GM18873 (cell line): ENCODE measurements at regions not wholly inside any gene's neighbourhood (a gene's known extent, or its start where the extent isn't known, plus 50 kb on each side); places are given as distances from the start of the nearest gene placed in this dataset.
"Not testable (repeated sequence)": the region's sequence is repeated elsewhere in the genome, so short reads cannot be mapped to it uniquely, and the experiment has no call there.

Source experiments
- ATAC-seq: cut with Tn5 transposase; IDR thresholded peaks from one replicate; pipeline ENCODE4 v1.9.1; 2021; ENCODE audit warnings: mild to moderate bottlenecking, moderate library complexity, moderate number of reproducible peaks; ENCODE audit not compliant: unreplicated experiment, low FRiP score

GRCh38 chr1:98575955-98576354, 85.6 kb upstream of the SNX7 start:
- ATAC-seq = no peak

DNA sequence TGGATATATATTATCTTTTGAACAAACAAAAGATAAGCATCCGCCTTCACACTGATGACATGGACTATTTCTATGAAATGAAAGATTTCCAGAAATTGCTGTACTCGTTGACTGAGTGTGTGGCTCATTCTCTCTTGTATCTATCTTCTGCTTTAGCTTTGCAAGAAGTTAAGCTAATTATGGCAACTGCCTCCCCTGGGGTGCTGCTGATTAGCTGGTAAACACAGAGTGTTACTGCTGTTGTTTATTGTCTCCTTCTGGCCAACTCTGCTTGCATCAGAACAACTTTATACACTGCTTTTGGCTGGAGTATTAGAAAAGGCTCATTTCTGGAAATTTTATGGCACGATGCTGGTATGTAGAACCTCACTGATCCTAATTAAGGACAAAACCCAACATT, 95.6 kb upstream of the SNX7 start:
- no peak for ATAC-seq

DNA sequence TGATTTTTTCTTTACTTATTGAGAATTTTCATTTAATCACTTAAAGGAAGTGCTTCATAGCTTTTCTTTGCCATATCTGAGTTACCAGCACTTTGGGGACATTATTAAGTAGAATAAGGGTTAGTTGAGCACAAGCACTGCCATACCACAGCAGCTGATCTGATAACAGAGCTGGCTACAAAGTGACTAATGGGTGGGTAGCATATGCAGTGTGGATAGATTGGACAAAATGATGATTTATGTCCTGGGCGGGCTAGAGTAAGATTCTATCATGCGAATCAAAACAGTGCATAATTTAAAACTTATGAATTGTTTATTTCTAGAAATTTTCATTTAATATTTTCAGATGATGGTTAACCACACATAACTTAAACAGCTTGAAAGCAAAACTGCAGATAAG, 102.2 kb upstream of the SNX7 start:
- no peak for ATAC-seq

- no peak for ATAC-seq
Measured at GRCh38 chr1:98557895-98558294, 103.6 kb upstream of the SNX7 start.

DNA sequence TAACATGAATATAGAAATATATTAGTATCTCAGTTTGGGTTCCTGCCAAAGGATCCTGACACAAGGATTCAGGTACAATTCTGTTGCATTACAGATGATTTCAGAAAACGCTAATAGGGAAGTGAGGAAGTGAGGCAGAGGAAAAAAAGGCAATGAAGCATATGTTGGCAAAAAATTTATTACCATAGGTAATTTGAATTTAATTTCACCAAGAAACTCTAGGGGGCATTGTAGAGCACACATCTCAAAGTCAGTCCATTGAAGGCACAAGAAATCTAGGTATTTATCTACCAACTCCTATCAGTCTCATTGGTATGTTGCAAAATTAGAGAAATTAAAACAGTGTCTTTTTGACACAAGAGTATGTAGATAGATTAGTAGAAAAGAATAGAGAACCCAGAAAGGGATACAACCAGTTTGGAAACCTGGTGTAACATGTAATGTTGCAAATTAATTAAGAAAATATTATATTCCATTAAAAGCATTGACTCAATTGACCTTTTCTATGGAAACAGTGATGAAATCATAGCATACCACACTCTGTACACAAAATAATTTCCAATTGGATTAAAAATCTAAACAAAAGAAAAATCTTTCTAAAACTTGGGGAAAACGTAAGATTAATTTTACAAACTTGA, 104.9 kb upstream of the SNX7 start:
- no peak for ATAC-seq

DNA sequence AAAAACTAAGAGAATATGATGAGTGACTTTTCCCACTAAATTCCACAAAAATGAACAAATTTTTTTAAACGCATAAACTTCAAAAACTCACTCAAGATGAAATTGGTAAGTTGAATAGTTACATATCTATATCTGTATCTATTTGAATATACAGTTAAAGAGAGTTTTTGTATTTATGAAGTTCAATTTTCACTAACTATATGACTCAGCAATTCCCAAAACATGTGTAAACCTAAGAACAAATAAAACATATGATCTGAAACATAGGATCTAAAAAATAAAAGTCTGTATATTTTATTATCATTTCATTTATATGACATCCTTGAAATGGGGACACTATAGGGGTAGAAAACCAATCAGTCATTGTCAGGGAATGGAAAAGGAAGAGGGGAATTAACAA, 105.7 kb upstream of the SNX7 start:
- ATAC-seq = no peak

DNA sequence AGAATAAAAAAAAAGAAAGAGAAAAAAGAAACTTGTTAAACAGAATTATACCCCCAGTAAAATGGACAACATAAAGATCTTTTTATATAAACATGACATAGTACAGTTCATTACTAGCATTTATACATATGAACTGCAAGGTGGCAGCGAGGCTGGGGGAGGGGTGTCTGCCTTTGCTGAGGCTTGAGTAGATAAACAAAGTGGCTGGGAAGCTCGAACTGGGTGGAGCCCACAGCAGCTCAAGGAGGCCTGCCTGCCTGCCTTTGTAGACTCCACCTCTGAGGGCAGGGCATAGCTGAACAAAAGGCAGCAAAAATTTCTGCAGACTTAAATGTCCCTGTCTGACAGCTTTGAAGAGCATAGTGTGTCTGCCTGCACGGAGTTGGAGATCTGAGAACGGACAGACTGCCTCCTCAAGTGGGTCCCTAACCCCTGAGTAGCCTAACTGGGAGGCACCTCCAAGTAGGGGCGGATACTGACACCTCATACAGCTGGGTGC, 108.9 kb upstream of the SNX7 start:
- not testable (repeated sequence) for ATAC-seq

DNA sequence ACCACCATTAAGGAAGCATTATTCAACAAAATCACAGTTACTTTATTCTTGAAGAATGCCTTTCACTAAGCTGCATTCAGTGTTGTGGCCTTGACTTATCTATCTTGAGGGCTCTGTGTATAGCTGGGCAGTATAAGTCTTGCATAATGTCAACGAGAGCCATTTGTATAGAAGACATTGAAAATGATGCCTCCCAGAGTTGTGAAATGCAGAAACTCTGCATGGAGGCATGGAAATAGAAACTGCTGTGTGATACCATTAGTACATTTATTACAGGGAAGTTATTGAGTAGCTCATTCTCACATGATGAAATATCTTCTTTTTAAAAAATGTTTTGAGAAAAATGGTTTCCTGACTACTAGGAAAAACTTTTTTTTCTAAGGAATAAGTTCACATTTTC, 111.4 kb upstream of the SNX7 start:
- ATAC-seq = no peak

DNA sequence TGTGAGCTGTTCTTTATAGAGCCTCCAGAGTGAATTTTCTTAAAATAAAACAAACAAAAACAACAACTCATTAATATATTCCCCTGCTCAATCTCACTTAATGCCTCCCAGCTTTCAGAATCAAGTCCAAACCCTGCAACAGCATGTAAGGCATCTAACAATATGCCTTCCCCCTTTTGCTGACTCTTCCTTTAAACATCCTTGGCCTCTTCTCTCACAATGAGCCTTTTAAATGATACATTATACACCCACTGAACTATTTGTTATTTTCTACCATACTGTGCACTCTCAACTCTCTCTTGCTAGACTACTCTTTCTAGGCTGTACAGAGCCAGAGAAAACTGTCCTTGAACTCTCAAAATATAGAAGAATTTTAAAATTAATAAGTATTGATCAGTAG, 115.2 kb upstream of the SNX7 start:
- no peak for ATAC-seq

DNA sequence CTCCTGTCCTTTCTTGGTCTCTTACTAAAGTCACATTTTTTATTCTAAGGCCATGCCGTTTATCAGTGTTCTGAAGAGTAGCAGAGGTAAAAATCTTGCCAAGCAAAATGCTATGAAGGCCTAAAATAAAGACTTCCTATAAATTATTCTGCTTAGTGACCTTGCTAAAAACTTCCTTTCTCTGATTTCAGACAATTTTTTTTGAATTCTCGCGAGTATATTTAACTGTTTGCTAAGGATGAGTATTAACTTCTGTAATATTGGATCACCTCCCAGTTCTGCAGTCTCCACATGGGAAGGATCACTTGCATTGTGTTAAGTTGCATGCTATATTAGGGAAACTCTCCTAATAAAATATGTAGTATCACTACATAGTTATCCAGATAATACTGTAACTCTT, 123.4 kb upstream of the SNX7 start:
- ATAC-seq = no peak

GRCh38 chr1:98523256-98523655, 138.3 kb upstream of the SNX7 start:
- ATAC-seq = no peak

DNA sequence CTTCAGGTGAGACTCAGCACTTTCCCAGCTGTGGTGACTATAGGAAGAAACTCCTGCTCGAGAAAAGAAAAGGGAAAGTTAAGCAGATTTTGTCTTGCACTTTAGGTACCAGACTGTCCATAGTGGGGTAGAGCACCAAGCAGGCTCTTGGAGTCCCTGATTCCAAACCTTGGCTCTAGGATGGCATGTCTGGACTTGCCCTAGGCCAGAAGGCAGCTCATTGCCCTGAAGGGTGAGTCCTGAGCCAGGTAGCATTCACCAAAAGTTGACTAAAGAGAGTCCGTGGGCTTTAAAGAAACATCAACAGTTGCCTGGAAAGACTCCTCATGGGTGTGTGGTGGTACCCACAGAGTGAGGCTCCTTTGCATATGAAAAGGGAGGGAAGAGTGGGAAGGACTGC, 145.2 kb upstream of the SNX7 start:
- ATAC-seq = no peak

- no peak for ATAC-seq
Measured at GRCh38 chr1:98515744-98516143, 145.8 kb upstream of the SNX7 start.

DNA sequence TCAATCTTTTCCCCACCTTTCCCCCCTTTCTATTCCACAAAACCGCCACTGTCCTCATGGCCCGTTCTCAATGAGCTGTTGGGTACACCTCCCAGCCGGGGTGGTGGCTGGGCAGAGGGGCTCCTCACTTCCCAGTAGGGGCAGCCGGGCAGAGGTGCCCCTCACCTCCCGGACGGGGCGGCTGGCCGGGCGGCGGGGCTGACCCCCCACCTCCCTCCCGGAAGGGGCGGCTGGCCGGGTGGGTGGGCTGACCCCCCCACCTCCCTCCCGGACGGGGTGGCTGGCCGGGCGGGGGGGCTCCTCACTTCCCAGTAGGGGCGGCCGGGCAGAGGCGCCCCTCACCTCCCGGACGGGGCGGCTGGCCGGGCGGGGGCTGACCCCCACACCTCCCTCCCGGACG, 149.3 kb upstream of the SNX7 start:
- not testable (repeated sequence) for ATAC-seq

DNA sequence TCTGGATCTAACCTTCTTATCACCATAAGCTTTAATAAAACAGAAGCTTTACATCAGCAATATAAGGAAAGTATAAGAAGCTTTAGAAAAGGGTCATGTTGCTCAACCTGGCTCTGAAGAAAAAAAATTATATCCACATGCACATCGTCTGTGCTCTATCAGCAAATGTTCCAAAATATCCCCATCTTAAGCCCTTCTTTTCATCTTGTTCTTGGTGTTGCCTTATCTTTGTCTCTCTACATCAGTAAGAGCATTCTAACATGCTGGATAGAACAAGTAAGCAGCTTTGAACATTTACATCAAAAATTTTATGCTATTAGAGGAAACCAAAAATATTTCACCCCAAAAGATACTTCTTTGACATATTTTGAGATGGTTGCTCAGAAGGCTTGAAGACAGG, 157.8 kb upstream of the SNX7 start:
- ATAC-seq = no peak

DNA sequence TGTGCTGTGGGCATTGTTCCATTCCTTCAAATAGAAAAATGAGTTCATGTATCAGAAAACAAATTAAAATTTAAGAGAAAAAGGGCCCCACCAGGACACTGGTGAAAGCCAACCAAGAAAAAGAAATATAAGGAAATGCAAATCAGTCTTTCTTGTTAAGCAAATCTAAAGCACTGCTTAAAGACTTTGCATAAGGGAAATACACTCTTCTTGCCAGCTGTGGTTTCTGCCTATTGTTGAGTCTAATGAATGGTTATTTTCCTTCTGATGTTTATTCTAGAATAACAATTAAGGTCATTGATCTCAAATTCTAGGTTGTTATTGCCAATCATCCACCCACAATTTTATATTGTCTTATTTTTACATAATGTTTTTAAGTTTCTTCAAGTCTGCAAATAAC, 158.6 kb upstream of the SNX7 start:
- ATAC-seq = no peak

- no peak for ATAC-seq
Measured at GRCh38 chr1:98500324-98500723, 161.2 kb upstream of the SNX7 start.

GRCh38 chr1:98498651-98499050, 162.9 kb upstream of the SNX7 start:
- no peak for ATAC-seq

- ATAC-seq = no peak
Measured at GRCh38 chr1:98497497-98497896, 164.0 kb upstream of the SNX7 start.

GRCh38 chr1:98496256-98496995, 165.1 kb upstream of the SNX7 start:
- ATAC-seq = no peak

DNA sequence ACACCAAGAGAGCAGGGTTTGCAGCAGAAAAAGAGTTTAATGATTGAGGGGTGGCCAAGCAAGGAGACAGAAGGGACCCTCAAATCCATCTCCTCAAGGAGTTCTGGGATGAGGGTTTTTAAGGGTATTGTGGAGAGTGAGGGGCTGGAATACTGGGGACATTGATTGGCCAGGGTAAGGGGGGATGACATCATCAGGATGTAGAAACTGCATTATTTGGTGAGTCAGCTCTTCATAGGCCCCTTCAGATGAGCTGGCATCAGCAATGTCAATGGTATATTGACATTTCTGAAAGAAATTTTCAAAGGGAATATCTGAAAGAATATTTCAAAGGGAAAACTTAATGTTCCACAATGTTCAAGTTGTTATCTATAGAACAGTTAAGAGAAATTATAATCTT, 168.1 kb upstream of the SNX7 start:
- ATAC-seq = no peak

- no peak for ATAC-seq
Measured at GRCh38 chr1:98490099-98490498, 171.4 kb upstream of the SNX7 start.
